Uterus (tissue), 3 donors: ENCODE measurements at regions not wholly inside any gene's neighbourhood (a gene's known extent, or its start where the extent isn't known, plus 50 kb on each side); places are given as distances from the start of the nearest gene placed in this dataset.

Experiments used
- DNase-seq, 2 donors: peaks; one replicate each; pipeline ENCODE4 v3.0.0-alpha.2; 2019 to 2020
- H3K27ac ChIP-seq, 2 donors: fragments of 200-600 bp; sonication (generic); 1 replicate in 1 of 2; 2 replicates in 1 of 2; pipeline ENCODE4 v1.5.1; 2016 to 2018
- H3K27me3 ChIP-seq, 2 donors: fragments of 200-600 bp; sonication (generic); one replicate each; pipeline ENCODE4 v1.5.1; 2018 to 2019; ENCODE audit warnings: control low read depth in 1 of 2
- H3K36me3 ChIP-seq, 2 donors: fragments of 200-600 bp; sonication (generic); one replicate each; pipeline ENCODE4 v1.5.1; 2019; ENCODE audit warnings: control low read depth in 1 of 2
- H3K4me1 ChIP-seq, 2 donors: fragments of 200-600 bp; sonication (generic); one replicate each; pipeline ENCODE4 v1.5.1; 2018 to 2019; ENCODE audit warnings: control low read depth in 1 of 2
- H3K4me3 ChIP-seq, 2 donors: fragments of 200-600 bp; sonication (generic); 1 replicate in 1 of 2; 2 replicates in 1 of 2; pipeline ENCODE4 v1.5.1; 2018 to 2019; ENCODE audit warnings: mild to moderate bottlenecking in 1 of 2
- H3K9me3 ChIP-seq, 2 donors: fragments of 200-600 bp; sonication (generic); one replicate each; pipeline ENCODE4 v1.5.1; 2019; ENCODE audit warnings: control low read depth in 1 of 2
- POLR2A ChIP-seq, 2 donors: fragments of 450-650 bp; IDR thresholded peaks; one replicate each; pipeline ENCODE4 v1.6.1; 2016; ENCODE audit warnings: antibody characterized with exemption in 2 of 2, mild to moderate bottlenecking in 1 of 2, moderate library complexity in 1 of 2
- intact Hi-C: fragments of 100-400 bp; cut with DNase I; formaldehyde crosslinking; loops from one replicate; pipeline ENCODE4 v1.15.1; 2023; ENCODE audit warnings: low total_unique reads
- TF ChIP-seq, protein P1 (sequence below), 4 experiments: fragments of 200-600 bp in 2 of 4; fragments of 450-650 bp in 2 of 4; sonication (generic) in 2 of 4; IDR thresholded peaks; one replicate each; pipeline ENCODE4 v1.5.1; 2016 to 2019; ENCODE audit warnings: antibody characterized with exemption in 4 of 4, mild to moderate bottlenecking in 2 of 4, moderate library complexity in 1 of 4
- donor health status: DM: yes; HTN: yes; CAD: no.

DNA sequence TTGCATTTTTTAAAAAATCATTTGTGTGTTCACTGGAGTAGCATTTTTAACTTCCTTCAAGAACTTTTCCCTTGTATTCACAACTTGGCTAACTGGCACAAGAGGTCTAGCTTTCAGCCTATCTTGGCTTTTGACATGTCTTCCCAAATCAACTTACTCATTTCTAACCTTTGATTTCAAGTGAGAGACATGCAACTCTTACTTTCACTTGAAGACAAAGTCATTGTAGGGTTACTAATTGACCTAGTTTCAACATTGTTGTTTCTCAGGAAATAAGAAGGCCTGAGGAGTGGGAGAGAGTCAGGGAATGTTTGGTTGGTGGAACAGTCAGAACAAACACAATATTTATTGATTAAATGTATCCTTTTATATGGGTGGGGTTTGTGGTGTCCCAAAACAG lies 95.0 kb upstream of the C9orf72 start:
- Histone ChIP-seq H3K27me3 (no peaks in the 10 kb centered on the region), H3K4me3 (no peak overlapping the region), H3K27ac (no peak overlapping the region), H3K4me1 (no peaks in the 10 kb centered on the region), H3K9me3 (no peaks in the 10 kb centered on the region), H3K36me3 (no peaks in the 10 kb centered on the region)
- no peak for DNase-seq
- TF ChIP-seq, protein P1, sequence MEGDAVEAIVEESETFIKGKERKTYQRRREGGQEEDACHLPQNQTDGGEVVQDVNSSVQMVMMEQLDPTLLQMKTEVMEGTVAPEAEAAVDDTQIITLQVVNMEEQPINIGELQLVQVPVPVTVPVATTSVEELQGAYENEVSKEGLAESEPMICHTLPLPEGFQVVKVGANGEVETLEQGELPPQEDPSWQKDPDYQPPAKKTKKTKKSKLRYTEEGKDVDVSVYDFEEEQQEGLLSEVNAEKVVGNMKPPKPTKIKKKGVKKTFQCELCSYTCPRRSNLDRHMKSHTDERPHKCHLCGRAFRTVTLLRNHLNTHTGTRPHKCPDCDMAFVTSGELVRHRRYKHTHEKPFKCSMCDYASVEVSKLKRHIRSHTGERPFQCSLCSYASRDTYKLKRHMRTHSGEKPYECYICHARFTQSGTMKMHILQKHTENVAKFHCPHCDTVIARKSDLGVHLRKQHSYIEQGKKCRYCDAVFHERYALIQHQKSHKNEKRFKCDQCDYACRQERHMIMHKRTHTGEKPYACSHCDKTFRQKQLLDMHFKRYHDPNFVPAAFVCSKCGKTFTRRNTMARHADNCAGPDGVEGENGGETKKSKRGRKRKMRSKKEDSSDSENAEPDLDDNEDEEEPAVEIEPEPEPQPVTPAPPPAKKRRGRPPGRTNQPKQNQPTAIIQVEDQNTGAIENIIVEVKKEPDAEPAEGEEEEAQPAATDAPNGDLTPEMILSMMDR (IDR thresholded peaks at IDR 0.05) = no peak
- TF ChIP-seq POLR2A (IDR thresholded peaks at IDR 0.05) = no peak
- intact Hi-C loops = no loop called here

DNA sequence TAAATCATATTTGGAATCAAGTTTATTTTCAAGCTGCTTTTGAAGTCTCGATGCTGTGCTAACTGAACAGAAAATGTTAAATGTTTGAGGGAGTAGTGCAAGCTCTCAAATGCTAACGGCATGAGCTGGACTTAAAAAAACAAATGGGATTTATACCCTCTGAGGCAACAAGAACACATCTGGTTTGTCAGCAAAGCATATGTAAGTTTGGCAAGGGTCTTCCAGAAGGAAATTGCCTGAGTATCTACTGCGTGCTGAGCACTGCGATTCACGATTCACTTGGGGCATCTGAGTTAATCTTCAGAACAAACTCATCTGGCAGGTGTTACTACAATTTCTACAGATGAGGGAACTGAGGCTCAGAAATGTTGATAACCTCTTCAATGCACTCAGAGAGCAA lies 98.4 kb upstream of the C9orf72 start:
- H3K4me1 ChIP-seq = no peaks in the 10 kb centered on the region
- no peak for DNase-seq
- H3K4me3 ChIP-seq = no peak overlapping the region
- H3K36me3 ChIP-seq = no peaks in the 10 kb centered on the region
- TF ChIP-seq POLR2A (IDR thresholded peaks at IDR 0.05) = no peak
- TF ChIP-seq, protein P1 (IDR thresholded peaks at IDR 0.05) = no peak
- no peaks in the 10 kb centered on the region for H3K9me3 ChIP-seq
- no peaks in the 10 kb centered on the region for H3K27me3 ChIP-seq
- H3K27ac ChIP-seq = no peak overlapping the region
- intact Hi-C loops = no loop called here

GRCh38 chr9:27672718-27673117 lies 99.4 kb upstream of the C9orf72 start:
- intact Hi-C loops = no loop called here
- Histone ChIP-seq H3K9me3 (no peaks in the 10 kb centered on the region), H3K27ac (no peak overlapping the region), H3K4me1 (no peaks in the 10 kb centered on the region), H3K36me3 (no peaks in the 10 kb centered on the region), H3K4me3 (no peak overlapping the region), H3K27me3 (no peaks in the 10 kb centered on the region)
- TF ChIP-seq POLR2A (IDR thresholded peaks at IDR 0.05) = no peak
- TF ChIP-seq, protein P1 (IDR thresholded peaks at IDR 0.05) = no peak
- no peak for DNase-seq

GRCh38 chr9:27673641-27674040 lies 100.4 kb upstream of the C9orf72 start:
- no peaks in the 10 kb centered on the region for H3K27me3 ChIP-seq
- DNase-seq = no peak
- no peak for TF ChIP-seq POLR2A (IDR thresholded peaks at IDR 0.05)
- TF ChIP-seq, protein P1 (IDR thresholded peaks at IDR 0.05) = no peak
- H3K4me3 ChIP-seq = no peak overlapping the region
- H3K9me3 ChIP-seq = no peaks in the 10 kb centered on the region
- H3K27ac ChIP-seq = no peak overlapping the region
- intact Hi-C loops = no loop called here
- H3K4me1 ChIP-seq = no peaks in the 10 kb centered on the region
- H3K36me3 ChIP-seq = no peaks in the 10 kb centered on the region

DNA sequence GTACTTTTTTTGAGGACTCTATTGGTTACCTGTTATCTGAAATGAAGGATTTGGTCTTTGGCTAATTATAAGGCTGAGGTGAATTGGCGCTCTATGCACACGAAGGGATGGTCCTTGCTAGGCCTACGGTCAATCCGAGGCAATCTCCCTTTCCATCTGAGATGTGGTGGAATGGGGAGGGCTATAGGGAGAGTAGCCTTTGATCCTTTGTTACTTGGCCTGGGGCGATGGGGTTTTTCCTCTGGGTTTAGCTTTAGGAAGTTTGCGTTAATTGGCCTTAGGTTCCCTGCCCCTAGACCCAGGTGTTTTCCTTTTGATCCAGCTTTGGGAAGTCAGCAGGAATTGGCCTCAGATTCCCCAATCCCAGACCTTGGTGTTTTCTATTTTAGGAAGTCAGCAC lies 102.1 kb upstream of the C9orf72 start:
- DNase-seq = no peak
- Histone ChIP-seq H3K4me3 (no peak overlapping the region), H3K4me1 (no peaks in the 10 kb centered on the region), H3K27ac (no peak overlapping the region), H3K9me3 (no peaks in the 10 kb centered on the region), H3K36me3 (no peaks in the 10 kb centered on the region), H3K27me3 (no peaks in the 10 kb centered on the region)
- intact Hi-C loops = no loop called here
- TF ChIP-seq, protein P1 (IDR thresholded peaks at IDR 0.05) = no peak
- no peak for TF ChIP-seq POLR2A (IDR thresholded peaks at IDR 0.05)
